ENCODE measurements at regions not wholly inside any gene's neighbourhood (a gene's known extent, or its start where the extent isn't known, plus 50 kb on each side); places are given as distances from the start of the nearest gene placed in this dataset.

DNA sequence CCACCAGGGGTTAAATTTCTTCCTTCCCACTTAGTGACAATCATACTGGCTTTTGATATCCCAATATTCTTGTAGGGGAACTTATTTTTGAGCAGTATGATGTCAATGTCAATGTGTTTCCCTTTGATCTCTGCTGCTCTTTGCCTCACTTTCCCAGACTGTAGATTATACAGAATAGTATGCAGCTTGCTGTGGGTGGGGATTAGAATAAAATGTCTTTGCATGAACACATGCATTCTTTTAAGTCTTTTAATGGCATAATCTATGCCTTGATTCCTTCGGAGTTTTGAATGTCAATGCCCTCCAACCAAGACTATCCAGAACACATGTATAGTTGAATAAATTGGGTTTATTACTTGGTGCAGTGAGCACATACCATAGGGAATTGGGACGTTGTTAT, 125.5 kb downstream of the IL20RB start:
- TF ChIP-seq, protein P1, sequence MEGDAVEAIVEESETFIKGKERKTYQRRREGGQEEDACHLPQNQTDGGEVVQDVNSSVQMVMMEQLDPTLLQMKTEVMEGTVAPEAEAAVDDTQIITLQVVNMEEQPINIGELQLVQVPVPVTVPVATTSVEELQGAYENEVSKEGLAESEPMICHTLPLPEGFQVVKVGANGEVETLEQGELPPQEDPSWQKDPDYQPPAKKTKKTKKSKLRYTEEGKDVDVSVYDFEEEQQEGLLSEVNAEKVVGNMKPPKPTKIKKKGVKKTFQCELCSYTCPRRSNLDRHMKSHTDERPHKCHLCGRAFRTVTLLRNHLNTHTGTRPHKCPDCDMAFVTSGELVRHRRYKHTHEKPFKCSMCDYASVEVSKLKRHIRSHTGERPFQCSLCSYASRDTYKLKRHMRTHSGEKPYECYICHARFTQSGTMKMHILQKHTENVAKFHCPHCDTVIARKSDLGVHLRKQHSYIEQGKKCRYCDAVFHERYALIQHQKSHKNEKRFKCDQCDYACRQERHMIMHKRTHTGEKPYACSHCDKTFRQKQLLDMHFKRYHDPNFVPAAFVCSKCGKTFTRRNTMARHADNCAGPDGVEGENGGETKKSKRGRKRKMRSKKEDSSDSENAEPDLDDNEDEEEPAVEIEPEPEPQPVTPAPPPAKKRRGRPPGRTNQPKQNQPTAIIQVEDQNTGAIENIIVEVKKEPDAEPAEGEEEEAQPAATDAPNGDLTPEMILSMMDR (IDR thresholded peaks at IDR 0.05 in 8 of 11, conservative IDR thresholded peaks at IDR 0.05 in 3 of 11): no peak
- TF ChIP-seq POLR2A (IDR thresholded peaks at IDR 0.05): no peak
